ENCODE measurements at regions not wholly inside any gene's neighbourhood (a gene's known extent, or its start where the extent isn't known, plus 50 kb on each side); places are given as distances from the start of the nearest gene placed in this dataset.

GRCh38 chr11:10400856-10401255 lies 54.2 kb upstream of the AMPD3 start:
- H3K4me3 ChIP-seq (ENCODE audit: low read depth, low read length), result no peak overlapping the region
- H3K9me3 ChIP-seq (ENCODE audit: severe bottlenecking), result no peaks in the 10 kb centered on the region
- no peaks in the 10 kb centered on the region for H3K27me3 ChIP-seq (ENCODE audit: insufficient read depth, low read depth, severe bottlenecking)
- no peak for DNase-seq
- H3K27ac ChIP-seq, result no peak overlapping the region
- TF ChIP-seq CTCF (IDR thresholded peaks at IDR 0.05; ENCODE audit: low read depth, low read length), result no peak
- H3K36me3 ChIP-seq, result no peaks in the 10 kb centered on the region

- Histone ChIP-seq H3K4me3 (ENCODE audit: low read depth, low read length) (no peak overlapping the region), H3K27ac (no peak overlapping the region), H3K9me3 (ENCODE audit: severe bottlenecking) (no peaks in the 10 kb centered on the region), H3K36me3 (no peaks in the 10 kb centered on the region), H3K27me3 (ENCODE audit: insufficient read depth, low read depth, severe bottlenecking) (no peaks in the 10 kb centered on the region)
- DNase-seq, result no peak
- TF ChIP-seq CTCF (IDR thresholded peaks at IDR 0.05; ENCODE audit: low read depth, low read length), result no peak
Measured at GRCh38 chr11:10401256-10401655, 53.8 kb upstream of the AMPD3 start.

DNA sequence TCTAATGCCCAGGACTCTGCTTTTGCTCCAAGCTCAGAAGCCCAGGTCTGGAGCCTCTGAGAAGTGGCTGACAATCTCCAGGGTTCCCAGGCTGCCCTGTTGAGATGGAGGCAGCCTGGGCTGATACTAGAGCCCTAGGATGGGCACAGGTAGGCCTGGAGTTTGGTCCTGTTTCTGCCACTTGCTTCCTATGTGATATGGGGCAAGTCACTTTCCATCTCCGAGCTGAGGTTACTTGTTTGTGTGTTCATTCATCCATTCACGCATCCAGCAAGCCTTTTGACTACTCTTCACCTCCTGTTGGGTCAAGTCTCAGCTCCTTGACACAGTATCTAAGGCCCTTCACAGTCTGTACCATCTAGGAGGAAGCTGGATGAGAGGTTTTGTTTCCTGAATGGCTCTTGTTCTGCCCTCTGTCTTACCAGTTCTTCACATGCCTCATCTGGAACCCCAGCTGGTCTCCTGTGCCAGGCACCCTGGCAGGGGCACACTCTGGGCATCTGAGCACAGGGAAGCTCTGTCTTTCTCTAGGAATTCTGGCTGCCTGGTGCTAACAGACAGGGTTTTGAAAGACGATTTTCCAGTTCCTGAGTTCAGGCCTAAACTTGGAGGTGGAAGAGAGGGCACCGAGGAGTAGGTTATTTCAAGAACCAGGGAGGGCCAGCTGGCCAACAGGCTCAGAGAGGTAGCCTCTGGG lies 53.2 kb upstream of the AMPD3 start:
- no peaks in the 10 kb centered on the region for H3K9me3 ChIP-seq (ENCODE audit: severe bottlenecking)
- no peak for DNase-seq
- no peak overlapping the region for H3K27ac ChIP-seq
- H3K4me3 ChIP-seq (ENCODE audit: low read depth, low read length), result no peak overlapping the region
- no peaks in the 10 kb centered on the region for H3K27me3 ChIP-seq (ENCODE audit: insufficient read depth, low read depth, severe bottlenecking)
- H3K36me3 ChIP-seq, result no peaks in the 10 kb centered on the region
- no peak for TF ChIP-seq CTCF (IDR thresholded peaks at IDR 0.05; ENCODE audit: low read depth, low read length)
